Dermis blood vessel endothelial cell (primary cell): ENCODE measurements at regions not wholly inside any gene's neighbourhood (a gene's known extent, or its start where the extent isn't known, plus 50 kb on each side); places are given as distances from the start of the nearest gene placed in this dataset.
"Not testable (repeated sequence)": the region's sequence is repeated elsewhere in the genome, so short reads cannot be mapped to it uniquely, and the experiment has no call there.

Experiments
- DNase-seq: peaks from one replicate; pipeline ENCODE4 v3.0.0; 2010

- no peak for DNase-seq
Observed at GRCh38 chr1:100629391-100629790, 90.2 kb upstream of the VCAM1 start.

GRCh38 chr1:100631015-100631551 lies 88.5 kb upstream of the VCAM1 start:
- no peak for DNase-seq

- peak; percentile 16 for DNase-seq
Observed at GRCh38 chr1:100642826-100643225, 76.7 kb upstream of the VCAM1 start.

GRCh38 chr1:100643471-100644196 lies 75.9 kb upstream of the VCAM1 start:
- DNase-seq, result peak; percentile 49

GRCh38 chr1:100646001-100646400 lies 73.5 kb upstream of the VCAM1 start:
- no peak for DNase-seq

- no peak for DNase-seq
Observed at GRCh38 chr1:100649146-100649545, 70.4 kb upstream of the VCAM1 start.

GRCh38 chr1:100657876-100658715 lies 61.4 kb upstream of the VCAM1 start:
- DNase-seq, result no peak

GRCh38 chr1:100658716-100659026 lies 60.9 kb upstream of the VCAM1 start:
- no peak for DNase-seq

GRCh38 chr1:100661176-100661575 lies 58.4 kb upstream of the VCAM1 start:
- DNase-seq, result no peak

- DNase-seq, result not testable (repeated sequence)
Observed at GRCh38 chr1:100668494-100668893, 51.0 kb upstream of the VCAM1 start.
